ENCODE measurements at regions not wholly inside any gene's neighbourhood (a gene's known extent, or its start where the extent isn't known, plus 50 kb on each side); places are given as distances from the start of the nearest gene placed in this dataset.

GRCh38 chr15:87155771-87156170 lies 1076.1 kb downstream of the AGBL1 start:
- Histone ChIP-seq H3K36me3 (ENCODE audit: low read depth) (no peaks in the 10 kb centered on the region), H4K20me1 (ENCODE audit: insufficient read depth) (no peaks in the 10 kb centered on the region), H3K79me2 (ENCODE audit: low read depth) (no peaks in the 10 kb centered on the region), H3K9me3 (ENCODE audit: insufficient read depth, low read depth) (no peaks in the 10 kb centered on the region), H3K4me1 (replicated peaks; ENCODE audit: insufficient read depth) (no peaks in the 10 kb centered on the region), H3K9me2 (ENCODE audit: insufficient read depth) (no peaks in the 10 kb centered on the region), H2AFZ (no peak overlapping the region), H3K27me3 (ENCODE audit: insufficient read depth, low read depth) (no peaks in the 10 kb centered on the region), H3K4me3 (no peak overlapping the region), H3K4me2 (no peak overlapping the region), H3F3A (ENCODE audit: insufficient read depth, low read depth) (no peaks in the 10 kb centered on the region), H3K27ac (no peak overlapping the region)
- ChIA-PET CTCF (no interaction called here), POLR2A (ENCODE audit: unreplicated experiment) (no interaction called here)
- TF ChIP-seq, protein P1, sequence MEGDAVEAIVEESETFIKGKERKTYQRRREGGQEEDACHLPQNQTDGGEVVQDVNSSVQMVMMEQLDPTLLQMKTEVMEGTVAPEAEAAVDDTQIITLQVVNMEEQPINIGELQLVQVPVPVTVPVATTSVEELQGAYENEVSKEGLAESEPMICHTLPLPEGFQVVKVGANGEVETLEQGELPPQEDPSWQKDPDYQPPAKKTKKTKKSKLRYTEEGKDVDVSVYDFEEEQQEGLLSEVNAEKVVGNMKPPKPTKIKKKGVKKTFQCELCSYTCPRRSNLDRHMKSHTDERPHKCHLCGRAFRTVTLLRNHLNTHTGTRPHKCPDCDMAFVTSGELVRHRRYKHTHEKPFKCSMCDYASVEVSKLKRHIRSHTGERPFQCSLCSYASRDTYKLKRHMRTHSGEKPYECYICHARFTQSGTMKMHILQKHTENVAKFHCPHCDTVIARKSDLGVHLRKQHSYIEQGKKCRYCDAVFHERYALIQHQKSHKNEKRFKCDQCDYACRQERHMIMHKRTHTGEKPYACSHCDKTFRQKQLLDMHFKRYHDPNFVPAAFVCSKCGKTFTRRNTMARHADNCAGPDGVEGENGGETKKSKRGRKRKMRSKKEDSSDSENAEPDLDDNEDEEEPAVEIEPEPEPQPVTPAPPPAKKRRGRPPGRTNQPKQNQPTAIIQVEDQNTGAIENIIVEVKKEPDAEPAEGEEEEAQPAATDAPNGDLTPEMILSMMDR (conservative IDR thresholded peaks at IDR 0.05): no peak
- TF ChIP-seq EZH2 (IDR thresholded peaks at IDR 0.05; ENCODE audit: low read depth): no peak
- no TSS peak for BruUV-seq (replicated peaks)
- intact Hi-C loops (cut with micrococcal nuclease; ENCODE audit: unreplicated experiment): no loop called here
- DNase-seq: no peak

- Histone ChIP-seq H2AFZ (no peak overlapping the region), H3K36me3 (ENCODE audit: low read depth) (no peaks in the 10 kb centered on the region), H3K79me2 (ENCODE audit: low read depth) (no peaks in the 10 kb centered on the region), H4K20me1 (ENCODE audit: insufficient read depth) (no peaks in the 10 kb centered on the region), H3K9me2 (ENCODE audit: insufficient read depth) (no peaks in the 10 kb centered on the region), H3K4me2 (no peak overlapping the region), H3K27me3 (ENCODE audit: insufficient read depth, low read depth) (no peaks in the 10 kb centered on the region), H3K9me3 (ENCODE audit: insufficient read depth, low read depth) (no peaks in the 10 kb centered on the region), H3K27ac (no peak overlapping the region), H3F3A (ENCODE audit: insufficient read depth, low read depth) (no peaks in the 10 kb centered on the region), H3K4me3 (no peak overlapping the region), H3K4me1 (replicated peaks; ENCODE audit: insufficient read depth) (no peaks in the 10 kb centered on the region)
- BruUV-seq (replicated peaks): no TSS peak
- intact Hi-C loops (cut with micrococcal nuclease; ENCODE audit: unreplicated experiment): no loop called here
- ChIA-PET POLR2A (ENCODE audit: unreplicated experiment) (no interaction called here), CTCF (no interaction called here)
- peak in 1 of 2 experiments; percentile 52 for DNase-seq
- no peak for TF ChIP-seq EZH2 (IDR thresholded peaks at IDR 0.05; ENCODE audit: low read depth)
- TF ChIP-seq, protein P1 (conservative IDR thresholded peaks at IDR 0.05): no peak
Observed at GRCh38 chr15:87154761-87155160, 1075.1 kb downstream of the AGBL1 start.

GRCh38 chr15:87151202-87151748 lies 1071.6 kb downstream of the AGBL1 start:
- no peaks in the 10 kb centered on the region for H3K9me2 ChIP-seq (ENCODE audit: insufficient read depth)
- H4K20me1 ChIP-seq (ENCODE audit: insufficient read depth): no peaks in the 10 kb centered on the region
- TF ChIP-seq, protein P1 (conservative IDR thresholded peaks at IDR 0.05): no peak
- TF ChIP-seq EZH2 (IDR thresholded peaks at IDR 0.05; ENCODE audit: low read depth): no peak
- no peaks in the 10 kb centered on the region for H3F3A ChIP-seq (ENCODE audit: insufficient read depth, low read depth)
- no peaks in the 10 kb centered on the region for H3K27me3 ChIP-seq (ENCODE audit: insufficient read depth, low read depth)
- DNase-seq: no peak
- no TSS peak for BruUV-seq (replicated peaks)
- no peaks in the 10 kb centered on the region for H3K4me1 ChIP-seq (replicated peaks; ENCODE audit: insufficient read depth)
- no peak overlapping the region for H3K4me2 ChIP-seq
- H2AFZ ChIP-seq: no peak overlapping the region
- no peaks in the 10 kb centered on the region for H3K79me2 ChIP-seq (ENCODE audit: low read depth)
- no peak overlapping the region for H3K4me3 ChIP-seq
- H3K9me3 ChIP-seq (ENCODE audit: insufficient read depth, low read depth): no peaks in the 10 kb centered on the region
- intact Hi-C loops (cut with micrococcal nuclease; ENCODE audit: unreplicated experiment): no loop called here
- H3K27ac ChIP-seq: no peak overlapping the region
- POLR2A ChIA-PET (ENCODE audit: unreplicated experiment): no interaction called here
- CTCF ChIA-PET: no interaction called here
- H3K36me3 ChIP-seq (ENCODE audit: low read depth): no peaks in the 10 kb centered on the region

Data from PC-9 (cell line).